Liver (tissue), 8 donors: ENCODE measurements at regions not wholly inside any gene's neighbourhood (a gene's known extent, or its start where the extent isn't known, plus 50 kb on each side); places are given as distances from the start of the nearest gene placed in this dataset.
A peak's percentile ranks its signal among the peaks of the same experiment; 100 is the strongest.

Experiments used
- DNase-seq: peaks from one replicate; pipeline ENCODE4 v3.0.0-alpha.2; 2017; ENCODE audit warnings: low spot score
- H3K27ac ChIP-seq, 2 donors: one replicate each; pipeline ENCODE4 v1.7.0; 2013; ENCODE audit warnings: inconsistent platforms in 2 of 2, low read length in 2 of 2, control low read depth in 1 of 2, low read depth in 1 of 2, mild to moderate bottlenecking in 1 of 2
- H3K27me3 ChIP-seq, 4 donors: one replicate each; pipeline versions ENCODE4 v1.6.1 to v1.7.0; 2013; ENCODE audit warnings: low read length in 3 of 4, inconsistent platforms in 1 of 4, mild to moderate bottlenecking in 1 of 4, moderate library complexity in 1 of 4; ENCODE audit not compliant: control insufficient read depth in 4 of 4, insufficient read depth in 4 of 4
- H3K36me3 ChIP-seq, 4 donors: one replicate each; pipeline versions ENCODE4 v1.6.1 to v1.7.0; 2013; ENCODE audit warnings: low read length in 3 of 4, mild to moderate bottlenecking in 3 of 4, low read depth in 1 of 4, moderate library complexity in 1 of 4; ENCODE audit not compliant: control insufficient read depth in 4 of 4, insufficient read depth in 3 of 4
- H3K4me1 ChIP-seq, 4 donors: one replicate each; pipeline versions ENCODE4 v1.6.1 to v1.7.0; 2013; ENCODE audit warnings: low read length in 3 of 4, mild to moderate bottlenecking in 3 of 4, moderate library complexity in 1 of 4; ENCODE audit not compliant: control insufficient read depth in 4 of 4, insufficient read depth in 4 of 4
- H3K4me3 ChIP-seq, 3 donors: one replicate each; pipeline versions ENCODE4 v1.6.1 to v1.7.0; 2013; ENCODE audit warnings: low read length in 3 of 3, control low read depth in 1 of 3, low read depth in 1 of 3, mild to moderate bottlenecking in 1 of 3
- H3K9ac ChIP-seq, 2 donors: one replicate each; pipeline ENCODE4 v1.7.0; 2013; ENCODE audit warnings: low read length in 2 of 2, mild to moderate bottlenecking in 2 of 2, moderate library complexity in 2 of 2, control low read depth in 1 of 2, low read depth in 1 of 2
- H3K9me3 ChIP-seq, 4 donors: one replicate each; pipeline versions ENCODE4 v1.6.1 to v1.7.0; 2013; ENCODE audit warnings: low read length in 3 of 4; ENCODE audit not compliant: control insufficient read depth in 4 of 4
- ATF3 ChIP-seq: IDR thresholded peaks from 2 replicates; pipeline ENCODE4 v1.6.1; 2016; ENCODE audit warnings: antibody characterized with exemption
- CTCF ChIP-seq: fragments of 150-350 bp; IDR thresholded peaks from 2 replicates; pipeline ENCODE4 v1.5.1; 2017; ENCODE audit warnings: improper control_type of control experiment, low read depth, low read length; ENCODE audit not compliant: missing input control
- EGR1 ChIP-seq, 2 donors: IDR thresholded peaks; 2 replicates each; pipeline ENCODE4 v1.6.1; 2016 to 2018; ENCODE audit warnings: antibody characterized with exemption in 2 of 2, low read depth in 2 of 2
- FOXA1 ChIP-seq: IDR thresholded peaks from 2 replicates; pipeline ENCODE4 v1.6.1; 2016; ENCODE audit warnings: antibody characterized with exemption
- FOXA2 ChIP-seq: IDR thresholded peaks from 2 replicates; pipeline ENCODE4 v1.6.1; 2016; ENCODE audit warnings: antibody characterized with exemption
- GABPA ChIP-seq, 2 donors: IDR thresholded peaks in 1 of 2; conservative IDR thresholded peaks in 1 of 2; 2 replicates each; pipeline ENCODE4 v1.6.1; 2016; ENCODE audit warnings: antibody characterized with exemption in 2 of 2, mild to moderate bottlenecking in 1 of 2, moderate library complexity in 1 of 2
- HNF4A ChIP-seq, 2 donors: conservative IDR thresholded peaks; 2 replicates each; pipeline ENCODE4 v1.6.1; 2016; ENCODE audit warnings: antibody characterized with exemption in 2 of 2, mild to moderate bottlenecking in 2 of 2
- MAX ChIP-seq: IDR thresholded peaks from 2 replicates; pipeline ENCODE4 v1.6.1; 2016; ENCODE audit warnings: antibody characterized with exemption
- NR2F2 ChIP-seq: IDR thresholded peaks from 2 replicates; pipeline ENCODE4 v1.6.1; 2016; ENCODE audit warnings: antibody characterized with exemption
- RAD21 ChIP-seq, 2 donors: IDR thresholded peaks; 2 replicates each; pipeline ENCODE4 v1.6.1; 2016; ENCODE audit warnings: antibody characterized with exemption in 2 of 2, mild to moderate bottlenecking in 2 of 2
- TAF1 ChIP-seq: conservative IDR thresholded peaks from 2 replicates; pipeline ENCODE4 v1.6.1; 2016; ENCODE audit warnings: antibody characterized with exemption, mild to moderate bottlenecking
- YY1 ChIP-seq: IDR thresholded peaks from 2 replicates; pipeline ENCODE4 v1.6.1; 2016; ENCODE audit warnings: antibody characterized with exemption, mild to moderate bottlenecking
- whole genome bisulfite sequencing: extraction: QIAGEN DNeasy Blood & Tissue Kit; methylation state at CpG from one replicate; pipeline ENCODE4 v1.1.7; 2013; 5-methylcytosine and 5-hydroxymethylcytosine counted together
- donor health status: healthy.
- donor health status: healthy.
- donor health status: healthy.
- donor health status: healthy.
- donor health status: healthy.

GRCh38 chr2:236503100-236503499 lies 66.5 kb upstream of the ACKR3 start:
- no peak overlapping the region for H3K9ac ChIP-seq
- no peak overlapping the region for H3K27ac ChIP-seq
- WGBS: 77% methylated on average over 6 of the region's 6 CpGs
- peaks cover 0 to 4% (median 2%) of the 10 kb centered on the region in 4 donors for H3K4me1 ChIP-seq
- TF ChIP-seq MAX (no peak), RAD21 (IDR thresholded peaks at IDR 0.05) (peak in 1 of 2 donors; percentile 25)
- DNase-seq: no peak
- H3K27me3 ChIP-seq: no peaks in the 10 kb centered on the region
- H3K36me3 ChIP-seq: no peaks in the 10 kb centered on the region
- H3K4me3 ChIP-seq: no peak overlapping the region
- no peaks in the 10 kb centered on the region for H3K9me3 ChIP-seq

GRCh38 chr2:236503583-236503982 lies 66.0 kb upstream of the ACKR3 start:
- no peak overlapping the region for H3K9ac ChIP-seq
- no peaks in the 10 kb centered on the region for H3K9me3 ChIP-seq
- peaks cover 0 to 4% (median 2%) of the 10 kb centered on the region in 4 donors for H3K4me1 ChIP-seq
- TF ChIP-seq FOXA1: no peak
- H3K4me3 ChIP-seq: no peak overlapping the region
- H3K27ac ChIP-seq: no peak overlapping the region
- 88% methylated on average over 13 of the region's 13 CpGs for WGBS
- H3K36me3 ChIP-seq: no peaks in the 10 kb centered on the region
- H3K27me3 ChIP-seq: peaks cover 0 to 4% (median 0%) of the 10 kb centered on the region in 4 donors
- DNase-seq: no peak

- Histone ChIP-seq H3K27ac (no peak overlapping the region), H3K4me3 (no peak overlapping the region), H3K27me3 (peaks cover 0 to 4% (median 0%) of the 10 kb centered on the region in 4 donors), H3K9me3 (no peaks in the 10 kb centered on the region), H3K36me3 (no peaks in the 10 kb centered on the region), H3K4me1 (peaks cover 0 to 4% (median 2%) of the 10 kb centered on the region in 4 donors), H3K9ac (no peak overlapping the region)
- no peak for DNase-seq
- WGBS: 83% methylated on average over 3 of the region's 3 CpGs
- TF ChIP-seq HNF4A (conservative IDR thresholded peaks at IDR 0.05) (no peak), NR2F2 (no peak), EGR1 (IDR thresholded peaks at IDR 0.05; ENCODE audit: low read depth in 2 of 2) (no peak), MAX (no peak), YY1 (no peak), FOXA2 (no peak), TAF1 (no peak), GABPA (IDR thresholded peaks at IDR 0.05 in 1 of 2, conservative IDR thresholded peaks at IDR 0.05 in 1 of 2) (no peak)
Observed at GRCh38 chr2:236505041-236505440, 64.6 kb upstream of the ACKR3 start.

GRCh38 chr2:236505648-236506047 lies 64.0 kb upstream of the ACKR3 start:
- Histone ChIP-seq H3K36me3 (no peaks in the 10 kb centered on the region), H3K9me3 (no peaks in the 10 kb centered on the region), H3K4me1 (peaks cover 0 to 4% (median 2%) of the 10 kb centered on the region in 4 donors), H3K4me3 (no peak overlapping the region), H3K9ac (no peak overlapping the region), H3K27ac (no peak overlapping the region), H3K27me3 (peaks cover 0 to 4% (median 0%) of the 10 kb centered on the region in 4 donors)
- no peak for DNase-seq
- no peak for TF ChIP-seq CTCF
- no peak for TF ChIP-seq ATF3
- 75% methylated on average over 2 of the region's 2 CpGs for WGBS
